Upper lobe of left lung (tissue), 4 donors: ENCODE measurements at regions not wholly inside any gene's neighbourhood (a gene's known extent, or its start where the extent isn't known, plus 50 kb on each side); places are given as distances from the start of the nearest gene placed in this dataset.

ENCODE experiments used
- CTCF ChIP-seq, 6 experiments: fragments of 450-650 bp in 4 of 6; fragments of 200-600 bp in 2 of 6; sonication (generic) in 2 of 6; IDR thresholded peaks; one replicate each; pipeline ENCODE4 v1.5.1; 2016 to 2019; ENCODE audit warnings: antibody characterized with exemption in 6 of 6
- EP300 ChIP-seq, 4 donors: sonication (generic); formaldehyde crosslinking; IDR thresholded peaks; one replicate each; pipeline ENCODE4 v1.5.1; 2017; ENCODE audit warnings: antibody characterized with exemption in 4 of 4, control low read depth in 2 of 4
- POLR2A ChIP-seq, 4 donors: fragments of 450-650 bp; IDR thresholded peaks; one replicate each; pipeline ENCODE4 v1.5.1; 2016 to 2017; ENCODE audit warnings: antibody characterized with exemption in 4 of 4, mild to moderate bottlenecking in 2 of 4
- POLR2AphosphoS5 ChIP-seq, 2 donors: sonication (generic); formaldehyde crosslinking; IDR thresholded peaks; one replicate each; pipeline ENCODE4 v1.5.1; 2017; ENCODE audit warnings: antibody characterized with exemption in 2 of 2

DNA sequence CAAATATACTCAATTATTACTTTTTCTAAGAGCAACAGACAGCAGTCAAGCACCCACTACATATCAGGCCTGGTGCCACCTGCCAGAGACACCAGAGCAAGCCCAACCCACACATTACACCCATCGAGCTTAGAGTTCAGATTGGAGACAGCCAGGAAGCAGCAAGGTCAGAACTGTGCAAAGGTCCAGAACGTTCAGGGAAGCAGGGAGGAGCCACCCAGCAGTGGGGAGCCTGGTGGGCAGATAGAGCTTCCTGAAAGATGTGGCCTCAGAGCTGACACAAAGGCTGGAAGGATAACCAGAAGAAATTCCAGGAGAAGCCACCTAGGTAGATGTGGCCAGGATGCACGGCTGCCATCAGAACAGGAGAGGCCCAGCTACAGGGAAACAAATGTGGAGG is 440.5 kb upstream of the ID2 start:
- no peak for TF ChIP-seq CTCF (IDR thresholded peaks at IDR 0.05)
- no peak for TF ChIP-seq POLR2A (IDR thresholded peaks at IDR 0.05)
- TF ChIP-seq POLR2AphosphoS5 (IDR thresholded peaks at IDR 0.05), result no peak
- no peak for TF ChIP-seq EP300 (IDR thresholded peaks at IDR 0.05)
